C4-2B (cell line): ENCODE measurements at regions not wholly inside any gene's neighbourhood (a gene's known extent, or its start where the extent isn't known, plus 50 kb on each side); places are given as distances from the start of the nearest gene placed in this dataset.
"Not testable (repeated sequence)": the region's sequence is repeated elsewhere in the genome, so short reads cannot be mapped to it uniquely, and the experiment has no call there.

Source experiments
- CTCF ChIP-seq: fragments of 450-650 bp; conservative IDR thresholded peaks from 2 replicates; pipeline ENCODE4 v1.5.1; 2017; ENCODE audit warnings: mild to moderate bottlenecking
- ZFX ChIP-seq: fragments of 450-650 bp; IDR thresholded peaks from 2 replicates; pipeline ENCODE4 v1.6.1; 2017

GRCh38 chr1:99507446-99507845 is 138.5 kb upstream of the PALMD start:
- TF ChIP-seq CTCF, ZFX: not testable (repeated sequence)
